Progenitor cell of endocrine pancreas (in vitro differentiated cells): ENCODE measurements at regions not wholly inside any gene's neighbourhood (a gene's known extent, or its start where the extent isn't known, plus 50 kb on each side); places are given as distances from the start of the nearest gene placed in this dataset.
A peak's percentile ranks its signal among the peaks of the same experiment; 100 is the strongest.

Experiments
- DNase-seq: peaks from one replicate; pipeline ENCODE4 v3.0.0; 2021; ENCODE audit warnings: low spot score; ENCODE audit not compliant: unreplicated experiment
- H3K27ac Mint-ChIP-seq: 2 replicates; pipeline ENCODE4 v1.8.0; 2021; ENCODE audit warnings: mild to moderate bottlenecking, moderate library complexity, mixed read lengths
- H3K27me3 Mint-ChIP-seq: 2 replicates; pipeline ENCODE4 v1.8.0; 2021; ENCODE audit warnings: mixed read lengths
- H3K36me3 Mint-ChIP-seq: 2 replicates; pipeline ENCODE4 v1.8.0; 2022; ENCODE audit warnings: mixed read lengths; ENCODE audit not compliant: insufficient read depth
- H3K4me1 Mint-ChIP-seq: 2 replicates; pipeline ENCODE4 v1.8.0; 2021; ENCODE audit warnings: low read depth, mixed read lengths
- H3K4me3 Mint-ChIP-seq: 2 replicates; pipeline ENCODE4 v1.8.0; 2021; ENCODE audit warnings: low read depth, mild to moderate bottlenecking, moderate library complexity, mixed read lengths
- H3K9me3 Mint-ChIP-seq: 2 replicates; pipeline ENCODE4 v1.8.0; 2021; ENCODE audit warnings: low read depth, mixed read lengths
- CTCF ChIP-seq: fragments of 200-600 bp; sonication (generic); IDR thresholded peaks from one replicate; pipeline ENCODE4 v1.5.0; 2021; ENCODE audit warnings: antibody characterized with exemption, mild to moderate bottlenecking; ENCODE audit not compliant: unreplicated experiment

DNA sequence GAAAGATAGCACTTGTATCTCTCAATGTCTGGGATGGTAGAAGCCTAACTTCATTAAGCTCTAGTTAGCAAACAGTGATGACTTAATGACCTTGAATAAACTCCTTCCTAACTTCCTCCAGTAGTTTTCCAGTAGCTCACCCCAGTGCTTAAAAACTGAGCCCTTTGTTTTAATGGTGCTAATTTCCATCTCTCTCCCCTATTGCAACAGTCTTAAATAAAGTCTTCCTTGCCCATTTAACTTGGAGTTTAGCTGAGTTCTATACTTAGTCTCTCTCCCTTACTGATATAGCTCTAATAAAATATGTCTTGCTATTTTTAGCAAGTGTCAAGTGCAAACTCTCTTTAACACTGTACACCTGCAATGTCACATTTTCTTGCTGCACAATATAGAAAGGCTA, 267.0 kb downstream of the CCDC85A start:
- H3K27ac Mint-ChIP-seq: peak overlapping the region; percentile 9
- DNase-seq: no peak
- peaks cover 8% of the 10 kb centered on the region for H3K9me3 Mint-ChIP-seq
- H3K4me3 Mint-ChIP-seq: no peak overlapping the region
- H3K4me1 Mint-ChIP-seq: peaks cover 33% of the 10 kb centered on the region
- H3K36me3 Mint-ChIP-seq: no peaks in the 10 kb centered on the region
- no peak for TF ChIP-seq CTCF
- H3K27me3 Mint-ChIP-seq: no peaks in the 10 kb centered on the region

GRCh38 chr2:56455642-56456041, 271.9 kb downstream of the CCDC85A start:
- TF ChIP-seq CTCF: no peak
- Mint-ChIP-seq H3K36me3 (no peaks in the 10 kb centered on the region), H3K4me3 (no peak overlapping the region)

DNA sequence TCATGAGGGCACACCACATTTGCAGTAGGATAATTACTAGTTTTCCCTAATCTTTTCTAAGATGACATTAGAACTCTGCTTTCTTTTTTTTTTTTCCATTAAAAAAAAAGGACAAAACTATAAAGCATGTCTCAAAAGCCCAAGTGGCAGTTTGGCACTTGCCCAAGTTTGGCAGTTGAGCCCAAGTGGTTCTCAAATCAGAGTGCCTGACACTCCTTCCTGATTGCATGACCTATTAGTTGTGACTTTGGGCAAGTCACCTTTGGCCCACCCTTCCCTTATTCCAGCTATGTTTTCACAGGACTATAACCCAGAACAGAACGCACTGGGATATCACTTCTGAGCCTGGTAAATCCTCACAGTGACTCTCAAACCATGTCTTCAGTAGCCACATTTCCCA, 273.0 kb downstream of the CCDC85A start:
- TF ChIP-seq CTCF: no peak
- peaks cover under 1% of the 10 kb centered on the region for H3K9me3 Mint-ChIP-seq
- H3K27ac Mint-ChIP-seq: no peak overlapping the region
- no peaks in the 10 kb centered on the region for H3K27me3 Mint-ChIP-seq
- H3K4me1 Mint-ChIP-seq: peaks cover 4% of the 10 kb centered on the region
- no peak for DNase-seq
- no peaks in the 10 kb centered on the region for H3K36me3 Mint-ChIP-seq
- H3K4me3 Mint-ChIP-seq: no peak overlapping the region

More at GRCh38 chr2:56455642-56456041, 271.9 kb downstream of the CCDC85A start:
- H3K27ac Mint-ChIP-seq: no peak overlapping the region
- no peaks in the 10 kb centered on the region for H3K27me3 Mint-ChIP-seq
- no peak for DNase-seq
- peaks cover 7% of the 10 kb centered on the region for H3K9me3 Mint-ChIP-seq
- H3K4me1 Mint-ChIP-seq: peaks cover 7% of the 10 kb centered on the region

DNA sequence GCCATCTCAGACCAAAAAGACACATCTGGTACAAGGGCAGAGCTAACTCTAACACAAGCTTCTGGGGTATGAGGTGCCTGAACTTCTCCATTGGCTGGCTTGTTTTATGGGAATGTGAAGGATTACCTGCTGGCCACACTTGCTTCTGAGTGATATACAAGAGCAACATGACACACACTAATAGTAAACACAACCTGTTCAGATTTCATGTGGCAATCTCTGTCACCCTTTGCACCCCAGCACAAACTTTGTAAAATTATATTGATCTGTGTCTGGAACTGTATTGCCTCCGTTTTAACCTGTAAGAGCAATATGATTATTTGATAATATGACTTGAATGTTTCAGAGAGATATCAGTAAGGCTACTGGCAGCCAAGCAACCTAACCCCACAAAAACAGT, 276.7 kb downstream of the CCDC85A start:
- TF ChIP-seq CTCF: no peak
- Mint-ChIP-seq H3K27ac (no peak overlapping the region), H3K36me3 (no peaks in the 10 kb centered on the region), H3K4me3 (no peak overlapping the region), H3K27me3 (no peaks in the 10 kb centered on the region), H3K4me1 (peaks cover 1% of the 10 kb centered on the region), H3K9me3 (no peaks in the 10 kb centered on the region)
- DNase-seq: no peak

DNA sequence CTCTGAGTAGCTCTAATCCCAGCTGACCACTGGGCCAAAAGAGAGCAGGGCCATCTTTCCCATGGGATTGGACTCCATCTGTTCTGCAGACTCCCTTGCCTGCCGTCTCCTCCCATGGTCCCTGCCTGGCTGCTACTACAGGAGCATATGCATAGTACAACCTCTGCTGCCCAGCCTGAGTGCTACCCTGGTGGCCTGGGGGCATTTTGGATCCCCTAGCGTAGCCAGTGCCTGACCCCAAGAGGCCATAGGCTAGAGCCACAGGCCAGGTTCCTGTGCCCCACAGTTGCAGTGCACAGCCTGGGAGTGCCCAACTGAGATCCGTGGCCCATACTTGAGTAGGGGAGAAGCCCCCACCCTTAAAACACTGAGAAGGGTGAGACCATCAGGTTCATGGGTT, 280.3 kb downstream of the CCDC85A start:
- no peak overlapping the region for H3K4me3 Mint-ChIP-seq
- H3K36me3 Mint-ChIP-seq: no peaks in the 10 kb centered on the region
- no peak overlapping the region for H3K27ac Mint-ChIP-seq
- no peak for TF ChIP-seq CTCF
- no peak for DNase-seq
- H3K4me1 Mint-ChIP-seq: no peaks in the 10 kb centered on the region
- H3K9me3 Mint-ChIP-seq: no peaks in the 10 kb centered on the region
- no peaks in the 10 kb centered on the region for H3K27me3 Mint-ChIP-seq
